Tibial nerve (tissue), 4 donors: ENCODE measurements at regions not wholly inside any gene's neighbourhood (a gene's known extent, or its start where the extent isn't known, plus 50 kb on each side); places are given as distances from the start of the nearest gene placed in this dataset.
"Not testable (repeated sequence)": the region's sequence is repeated elsewhere in the genome, so short reads cannot be mapped to it uniquely, and the experiment has no call there.

Experiments used
- DNase-seq, 2 donors: peaks; one replicate each; pipeline ENCODE4 v3.0.0-alpha.2; 2019; ENCODE audit warnings: low spot score in 2 of 2
- H3K27ac ChIP-seq, 4 donors: fragments of 200-600 bp; sonication (generic) in 3 of 4; one replicate each; pipeline ENCODE4 v1.5.1; 2017 to 2019; ENCODE audit warnings: mild to moderate bottlenecking in 1 of 4
- H3K27me3 ChIP-seq, 2 donors: fragments of 200-600 bp; sonication (generic) in 1 of 2; one replicate each; pipeline versions ENCODE4 v1.5.1 to v1.6.0; 2017 to 2019
- H3K36me3 ChIP-seq, 3 donors: fragments of 200-600 bp; sonication (generic); one replicate each; pipeline ENCODE4 v1.5.1; 2018 to 2019
- H3K4me1 ChIP-seq, 4 donors: fragments of 200-600 bp; sonication (generic) in 3 of 4; one replicate each; pipeline ENCODE4 v1.5.1; 2017 to 2019
- H3K4me3 ChIP-seq, 4 donors: fragments of 200-600 bp; sonication (generic) in 3 of 4; one replicate each; pipeline ENCODE4 v1.5.1; 2017 to 2019; ENCODE audit warnings: mild to moderate bottlenecking in 1 of 4, moderate library complexity in 1 of 4
- H3K9me3 ChIP-seq, 4 donors: fragments of 200-600 bp; sonication (generic) in 3 of 4; one replicate each; pipeline ENCODE4 v1.5.1; 2017 to 2019
- EP300 ChIP-seq, 2 donors: sonication (generic); formaldehyde crosslinking; IDR thresholded peaks; one replicate each; pipeline ENCODE4 v1.6.1; 2017; ENCODE audit warnings: antibody characterized with exemption in 2 of 2, mild to moderate bottlenecking in 1 of 2
- POLR2A ChIP-seq, 2 donors: fragments of 450-650 bp; IDR thresholded peaks; one replicate each; pipeline ENCODE4 v1.6.1; 2017; ENCODE audit warnings: antibody characterized with exemption in 2 of 2, mild to moderate bottlenecking in 2 of 2, moderate library complexity in 2 of 2
- WGBS, 2 donors: methylation state at CpG; one replicate each; pipeline ENCODE4 v1.1.5; 2018; 5-methylcytosine and 5-hydroxymethylcytosine counted together
- TF ChIP-seq, protein P1 (sequence below), 5 experiments: fragments of 200-600 bp in 3 of 5; fragments of 450-650 bp in 2 of 5; sonication (generic) in 3 of 5; IDR thresholded peaks; one replicate each; pipeline ENCODE4 v1.5.1; 2016 to 2019; ENCODE audit warnings: antibody characterized with exemption in 5 of 5, mild to moderate bottlenecking in 3 of 5, moderate library complexity in 2 of 5

DNA sequence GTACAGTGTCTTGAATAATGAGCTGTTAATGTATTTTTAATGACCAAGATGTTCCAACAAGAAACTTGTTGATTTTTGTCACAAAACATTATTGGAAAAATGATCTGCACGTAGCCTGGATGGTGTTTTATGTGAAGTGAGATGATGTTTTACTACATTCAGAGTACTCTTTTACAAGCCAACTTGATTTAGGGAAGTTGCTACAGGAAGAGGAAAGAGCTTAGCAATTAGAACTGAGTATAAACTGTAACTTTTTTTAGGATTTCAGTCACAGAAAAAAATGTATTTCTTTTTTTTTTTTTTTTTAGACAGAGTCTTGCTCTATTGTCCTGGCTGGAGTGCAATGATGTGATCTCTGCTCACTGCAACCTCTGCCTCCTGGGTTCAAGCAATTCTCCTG, 113.6 kb upstream of the ADRA1B start:
- Histone ChIP-seq H3K4me1 (peaks cover 0 to 15% (median 0%) of the 10 kb centered on the region in 4 donors), H3K4me3 (no peak overlapping the region), H3K36me3 (no peaks in the 10 kb centered on the region), H3K27me3 (no peaks in the 10 kb centered on the region), H3K9me3 (peaks cover 0 to 15% (median 3%) of the 10 kb centered on the region in 4 donors), H3K27ac (no peak overlapping the region)
- no peak for DNase-seq
- 55 to 62% methylated on average over 1 of the region's 1 CpG for WGBS, 2 donors
- TF ChIP-seq EP300 (IDR thresholded peaks at IDR 0.05) (no peak), POLR2A (IDR thresholded peaks at IDR 0.05) (no peak)
- TF ChIP-seq, protein P1, sequence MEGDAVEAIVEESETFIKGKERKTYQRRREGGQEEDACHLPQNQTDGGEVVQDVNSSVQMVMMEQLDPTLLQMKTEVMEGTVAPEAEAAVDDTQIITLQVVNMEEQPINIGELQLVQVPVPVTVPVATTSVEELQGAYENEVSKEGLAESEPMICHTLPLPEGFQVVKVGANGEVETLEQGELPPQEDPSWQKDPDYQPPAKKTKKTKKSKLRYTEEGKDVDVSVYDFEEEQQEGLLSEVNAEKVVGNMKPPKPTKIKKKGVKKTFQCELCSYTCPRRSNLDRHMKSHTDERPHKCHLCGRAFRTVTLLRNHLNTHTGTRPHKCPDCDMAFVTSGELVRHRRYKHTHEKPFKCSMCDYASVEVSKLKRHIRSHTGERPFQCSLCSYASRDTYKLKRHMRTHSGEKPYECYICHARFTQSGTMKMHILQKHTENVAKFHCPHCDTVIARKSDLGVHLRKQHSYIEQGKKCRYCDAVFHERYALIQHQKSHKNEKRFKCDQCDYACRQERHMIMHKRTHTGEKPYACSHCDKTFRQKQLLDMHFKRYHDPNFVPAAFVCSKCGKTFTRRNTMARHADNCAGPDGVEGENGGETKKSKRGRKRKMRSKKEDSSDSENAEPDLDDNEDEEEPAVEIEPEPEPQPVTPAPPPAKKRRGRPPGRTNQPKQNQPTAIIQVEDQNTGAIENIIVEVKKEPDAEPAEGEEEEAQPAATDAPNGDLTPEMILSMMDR (IDR thresholded peaks at IDR 0.05), result no peak

DNA sequence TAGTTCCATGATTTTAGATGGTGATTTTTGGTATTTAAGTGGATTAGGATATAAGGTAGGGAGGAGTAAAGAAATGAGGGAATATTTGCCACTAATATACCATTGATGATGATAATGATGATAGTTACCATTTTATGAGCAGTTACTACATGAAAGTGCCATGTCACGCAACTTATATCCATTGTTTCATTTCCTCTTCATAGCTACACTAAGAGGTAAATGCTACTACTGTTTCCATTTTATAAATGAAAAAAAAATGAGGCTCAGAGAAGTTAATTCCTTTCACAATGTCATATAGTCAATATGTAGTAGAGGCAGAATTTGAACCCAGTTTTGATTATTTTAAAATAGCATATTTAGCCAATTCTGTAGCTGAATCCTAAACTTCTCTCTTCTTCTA, 112.2 kb upstream of the ADRA1B start:
- TF ChIP-seq, protein P1 (IDR thresholded peaks at IDR 0.05), result no peak
- no peak for TF ChIP-seq EP300 (IDR thresholded peaks at IDR 0.05)
- no peak for TF ChIP-seq POLR2A (IDR thresholded peaks at IDR 0.05)
- Histone ChIP-seq H3K9me3 (peaks cover 0 to 15% (median 3%) of the 10 kb centered on the region in 4 donors), H3K27ac (no peak overlapping the region), H3K27me3 (no peaks in the 10 kb centered on the region), H3K4me1 (peaks cover 0 to 15% (median 0%) of the 10 kb centered on the region in 4 donors), H3K36me3 (no peaks in the 10 kb centered on the region), H3K4me3 (no peak overlapping the region)
- 75 to 87% methylated on average over 1 of the region's 1 CpG for WGBS, 2 donors
- DNase-seq, result no peak

DNA sequence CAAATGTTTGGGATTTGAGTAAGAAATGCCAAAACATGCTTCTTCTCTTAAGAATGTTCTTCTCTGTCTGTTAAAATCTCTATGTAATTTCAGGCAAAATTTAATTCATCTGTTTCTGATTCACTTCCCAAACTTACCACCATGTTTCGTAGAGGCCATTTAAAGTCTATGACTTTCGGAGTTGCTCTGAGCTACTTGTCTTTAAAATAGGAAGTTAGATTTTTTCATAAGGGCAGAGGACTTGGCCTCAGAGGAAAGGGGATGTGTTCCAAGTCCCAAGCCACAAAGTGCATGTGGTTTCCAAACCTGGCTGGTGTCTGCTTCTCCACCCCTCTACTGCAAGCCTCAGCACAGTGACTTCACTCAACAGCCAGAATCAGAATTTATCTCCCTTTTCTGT, 111.3 kb upstream of the ADRA1B start:
- Histone ChIP-seq H3K27me3 (no peaks in the 10 kb centered on the region), H3K36me3 (no peaks in the 10 kb centered on the region), H3K9me3 (peaks cover 0 to 15% (median 3%) of the 10 kb centered on the region in 4 donors), H3K27ac (no peak overlapping the region), H3K4me3 (no peak overlapping the region), H3K4me1 (peaks cover 0 to 15% (median 0%) of the 10 kb centered on the region in 4 donors)
- no peak for TF ChIP-seq POLR2A (IDR thresholded peaks at IDR 0.05)
- TF ChIP-seq, protein P1 (IDR thresholded peaks at IDR 0.05), result peak in 1 of 5 experiments; percentile 12
- TF ChIP-seq EP300 (IDR thresholded peaks at IDR 0.05), result peak in 1 of 2 donors; percentile 70
- WGBS, 2 donors, result 46 to 61% methylated on average over 2 of the region's 2 CpGs
- peak in 1 of 2 donors; percentile 54 for DNase-seq

DNA sequence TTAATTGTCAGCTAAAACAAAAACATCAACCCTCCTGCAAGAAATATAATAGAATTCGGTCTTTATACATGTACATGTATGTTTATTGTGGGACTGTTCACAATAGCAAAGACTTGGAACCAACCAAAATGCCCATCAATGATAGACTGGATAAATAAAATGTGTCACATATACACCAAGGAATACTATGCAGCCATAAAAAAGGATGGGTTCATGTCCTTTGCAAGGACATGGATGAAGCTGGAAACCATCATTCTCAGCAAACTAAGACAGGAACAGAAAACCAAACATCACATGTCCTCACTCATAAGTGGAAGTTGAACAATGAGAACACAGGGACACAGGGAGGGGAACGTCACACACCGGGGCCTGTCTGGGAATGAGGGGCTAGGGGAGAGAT, 109.1 kb upstream of the ADRA1B start:
- not testable (repeated sequence) for DNase-seq, H3K27me3 ChIP-seq, H3K27ac ChIP-seq, H3K4me3 ChIP-seq, H3K36me3 ChIP-seq
- peaks cover 0 to 21% (median 3%) of the 10 kb centered on the region in 4 donors for H3K9me3 ChIP-seq
- peaks cover 0 to 15% (median 0%) of the 10 kb centered on the region in 4 donors for H3K4me1 ChIP-seq
- WGBS, 2 donors, result 87 to 93% methylated on average over 3 of the region's 3 CpGs

DNA sequence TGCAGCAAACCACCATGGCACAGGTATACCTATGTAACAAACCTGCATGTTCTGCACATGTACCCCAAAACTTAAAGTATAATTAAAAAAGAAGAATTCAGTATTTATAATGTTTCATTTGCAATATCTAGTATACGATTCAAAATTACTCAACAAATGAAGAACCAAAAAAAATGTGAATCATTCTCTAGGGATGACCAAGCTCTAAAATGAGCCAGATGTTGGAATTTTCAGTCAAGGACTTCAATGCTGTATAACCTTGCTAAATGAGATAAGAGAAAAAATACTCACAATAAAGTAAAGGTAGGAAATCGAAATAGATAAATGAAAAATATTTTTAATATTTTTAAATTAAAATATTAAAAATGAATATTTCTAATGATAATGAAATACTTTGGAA, 108.7 kb upstream of the ADRA1B start:
- TF ChIP-seq POLR2A (IDR thresholded peaks at IDR 0.05), result no peak
- TF ChIP-seq, protein P1 (IDR thresholded peaks at IDR 0.05), result no peak
- no peak for TF ChIP-seq EP300 (IDR thresholded peaks at IDR 0.05)
- H3K27ac ChIP-seq, result no peak overlapping the region
- no peaks in the 10 kb centered on the region for H3K36me3 ChIP-seq
- H3K27me3 ChIP-seq, result no peaks in the 10 kb centered on the region
- peaks cover 0 to 15% (median 0%) of the 10 kb centered on the region in 4 donors for H3K4me1 ChIP-seq
- DNase-seq, result no peak
- H3K4me3 ChIP-seq, result no peak overlapping the region
- WGBS, 2 donors, result 74 to 77% methylated on average over 2 of the region's 2 CpGs
- peaks cover 0 to 21% (median 3%) of the 10 kb centered on the region in 4 donors for H3K9me3 ChIP-seq

DNA sequence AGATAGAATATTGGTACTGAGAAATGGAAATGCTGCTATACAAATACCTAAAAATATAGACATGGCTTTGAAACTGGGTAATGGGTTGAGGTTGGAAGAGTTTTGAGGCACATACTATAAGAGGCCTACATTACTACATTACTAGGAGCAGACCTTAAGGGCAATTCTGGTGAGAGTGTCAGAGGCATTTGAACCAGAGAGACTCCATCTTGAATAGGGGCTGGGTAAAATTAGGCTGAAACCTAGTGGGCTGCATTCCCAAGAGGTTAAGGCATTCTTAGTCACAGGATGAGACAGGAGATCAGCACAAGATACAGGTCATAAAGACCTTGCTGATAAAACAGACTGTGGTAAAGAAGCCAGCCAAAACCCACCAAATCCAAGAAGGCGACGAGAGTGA, 104.6 kb upstream of the ADRA1B start:
- 82 to 84% methylated on average over 2 of the region's 2 CpGs for WGBS, 2 donors
- Histone ChIP-seq H3K27me3 (no peaks in the 10 kb centered on the region), H3K36me3 (no peaks in the 10 kb centered on the region), H3K9me3 (peaks cover 0 to 11% (median 0%) of the 10 kb centered on the region in 4 donors), H3K4me1 (no peaks in the 10 kb centered on the region), H3K4me3 (no peak overlapping the region), H3K27ac (no peak overlapping the region)
- DNase-seq, result no peak
- TF ChIP-seq POLR2A (IDR thresholded peaks at IDR 0.05) (no peak), EP300 (IDR thresholded peaks at IDR 0.05) (no peak)
- TF ChIP-seq, protein P1 (IDR thresholded peaks at IDR 0.05), result no peak

DNA sequence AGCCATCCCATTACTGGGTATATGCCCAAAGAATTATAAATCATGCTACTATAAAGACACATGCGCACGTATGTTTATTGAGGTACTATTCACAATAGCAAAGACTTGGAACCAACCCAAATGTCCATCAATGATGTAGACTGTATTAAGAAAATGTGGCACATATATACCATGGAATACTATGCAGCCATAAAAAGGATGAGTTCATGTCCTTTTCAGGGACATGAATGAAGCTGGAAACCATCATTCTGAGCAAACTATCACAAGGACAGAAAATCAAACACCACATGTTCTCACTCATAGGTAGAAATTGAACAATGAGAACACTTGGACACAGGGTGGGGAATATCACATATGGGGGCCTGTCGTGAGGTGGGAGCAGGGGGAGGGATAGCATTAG, 103.5 kb upstream of the ADRA1B start:
- H3K36me3 ChIP-seq, H3K4me3 ChIP-seq, H3K27ac ChIP-seq, H3K4me1 ChIP-seq, H3K9me3 ChIP-seq, DNase-seq, H3K27me3 ChIP-seq: not testable (repeated sequence)
- WGBS, 2 donors, result 89 to 91% methylated on average over 3 of the region's 3 CpGs
